Stimulated activated CD4-positive, alpha-beta T cell treated with anti-CD3 and anti-CD28 coated beads, Interleukin-2, amount 100 ng/mL, for 24 hours (primary cell): ENCODE measurements at regions not wholly inside any gene's neighbourhood (a gene's known extent, or its start where the extent isn't known, plus 50 kb on each side); places are given as distances from the start of the nearest gene placed in this dataset.
A peak's percentile ranks its signal among the peaks of the same experiment; 100 is the strongest.
"Not testable (repeated sequence)": the region's sequence is repeated elsewhere in the genome, so short reads cannot be mapped to it uniquely, and the experiment has no call there.

Source experiments
- DNase-seq, 2 donors: peaks; one replicate each; pipeline ENCODE4 v3.0.0-alpha.2; 2020

DNA sequence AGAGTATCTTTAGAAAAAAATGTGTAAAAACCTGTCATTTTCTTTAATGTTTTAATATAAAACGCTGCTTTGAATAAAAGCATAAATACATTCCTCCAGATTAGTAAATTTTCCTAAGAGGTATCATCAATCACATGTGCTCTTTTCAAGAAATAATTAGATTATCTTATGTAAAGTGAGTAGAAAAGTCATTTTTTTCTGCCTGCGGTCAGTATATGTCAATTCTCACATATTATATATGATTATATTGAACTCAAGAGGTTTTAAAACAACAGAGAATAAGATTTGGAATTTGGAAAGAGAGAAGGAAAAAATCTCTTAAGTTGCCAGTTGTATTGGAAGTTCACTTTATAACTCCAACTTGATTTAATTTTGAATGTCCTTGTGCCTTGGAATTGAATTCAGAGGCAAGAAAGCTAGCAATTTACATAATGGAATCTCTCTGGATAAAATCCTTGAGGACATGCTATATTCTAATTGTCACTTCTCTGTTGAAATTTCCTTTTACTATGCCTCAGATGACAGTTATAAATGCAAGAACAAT lies 740.1 kb upstream of the SPRY2 start:
- DNase-seq = no peak

DNA sequence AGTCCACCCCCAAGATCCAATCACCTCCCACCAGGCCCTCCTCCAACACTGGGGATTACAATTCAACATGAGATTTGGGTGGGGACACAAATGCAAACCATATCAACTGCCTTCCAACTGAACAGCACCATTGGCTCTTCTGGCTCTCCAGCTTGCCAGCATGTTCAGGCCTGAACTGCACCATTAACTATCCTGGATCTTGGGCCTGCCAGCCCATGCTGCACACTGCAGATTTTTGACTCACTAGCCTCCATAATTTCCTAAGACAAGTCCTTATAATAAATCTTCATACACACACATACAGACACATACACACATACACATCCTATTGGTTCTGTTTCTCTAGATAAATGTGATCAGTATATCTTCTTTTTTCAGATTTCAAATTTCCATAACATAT lies 737.1 kb upstream of the SPRY2 start:
- DNase-seq = no peak

DNA sequence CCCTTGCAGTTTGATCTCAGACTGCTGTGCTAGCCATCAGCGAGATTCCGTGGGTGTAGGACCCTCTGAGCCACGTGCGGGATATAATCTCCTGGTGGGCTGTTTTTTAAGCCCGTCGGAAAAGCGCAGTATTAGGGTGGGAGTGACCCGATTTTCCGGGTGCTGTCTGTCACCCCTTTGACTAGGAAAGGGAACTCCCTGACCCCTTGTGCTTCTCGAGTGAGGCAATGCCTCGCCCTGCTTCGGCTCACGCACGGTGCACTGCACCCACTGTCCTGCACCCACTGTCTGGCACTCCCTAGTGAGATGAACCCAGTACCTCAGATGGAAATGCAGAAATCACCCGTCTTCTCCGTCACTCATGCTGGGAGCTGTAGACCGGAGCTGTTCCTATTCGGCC lies 728.9 kb upstream of the SPRY2 start:
- not testable (repeated sequence) for DNase-seq

DNA sequence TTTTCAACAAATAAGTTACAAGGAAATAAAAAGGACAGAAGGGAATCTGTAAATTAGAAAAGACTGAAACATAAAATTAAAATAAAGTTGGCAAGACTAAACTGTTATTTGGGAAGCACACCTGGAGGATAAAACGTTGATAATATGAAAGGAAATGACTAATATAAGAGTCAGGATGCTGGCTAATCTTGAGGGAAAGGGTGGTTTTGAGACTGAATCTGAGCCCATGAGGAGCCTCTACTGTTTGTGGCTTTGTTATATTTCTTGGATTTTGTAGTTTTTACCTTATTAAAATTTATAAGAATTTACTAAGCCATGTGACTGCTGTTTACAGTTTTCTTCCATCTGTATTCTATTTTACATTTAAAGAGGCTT lies 718.0 kb upstream of the SPRY2 start:
- DNase-seq = no peak

DNA sequence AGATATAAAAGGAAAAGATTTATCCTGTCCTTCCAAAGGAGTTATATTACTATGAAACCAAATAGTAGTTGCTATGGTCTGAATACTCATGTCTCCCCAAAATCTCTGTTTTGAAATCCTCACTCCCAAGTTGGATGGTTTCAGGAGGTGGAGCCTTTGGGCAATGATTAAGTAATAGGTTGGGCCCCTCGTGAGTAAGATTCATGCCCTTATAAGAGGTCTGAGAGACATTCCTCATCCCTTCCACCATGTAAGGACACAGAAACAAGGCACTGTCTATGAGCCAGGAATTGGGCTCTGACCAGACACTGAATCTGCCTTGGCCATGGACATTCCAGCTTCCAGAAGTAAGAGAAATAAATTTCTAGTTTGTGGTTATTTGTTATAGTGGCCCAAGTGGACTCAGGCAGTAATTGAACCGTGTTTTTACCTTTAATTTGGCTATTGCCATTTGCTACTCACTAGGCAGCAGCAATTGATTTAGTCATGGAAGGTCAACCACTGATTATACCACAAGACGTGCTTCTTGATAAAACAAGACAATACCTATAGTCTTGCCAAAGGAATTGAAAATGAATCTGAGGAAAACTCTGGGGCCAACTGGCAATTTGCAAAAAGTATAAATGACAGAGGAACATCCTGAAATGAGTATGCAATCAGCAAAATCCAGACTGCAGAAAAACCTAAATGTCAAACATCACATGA lies 717.4 kb upstream of the SPRY2 start:
- DNase-seq = no peak

DNA sequence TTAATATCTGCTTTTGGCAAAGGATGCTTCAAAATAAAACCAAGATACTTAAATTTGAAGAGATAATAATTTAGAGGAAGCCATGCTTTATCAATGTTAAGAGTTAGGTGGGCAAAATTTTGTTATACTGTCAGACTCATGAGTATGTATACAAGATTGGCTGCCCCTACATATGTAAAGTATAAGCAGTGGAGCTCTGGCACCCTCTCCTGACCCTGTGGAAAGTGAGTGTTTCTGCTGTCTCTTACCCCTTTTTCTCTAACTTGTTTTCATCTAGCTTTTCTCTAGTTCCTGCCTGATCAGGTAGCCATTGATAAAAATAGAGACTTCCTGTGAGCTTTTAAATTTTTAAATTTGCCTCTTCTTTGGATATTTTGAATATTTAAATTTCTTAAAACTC lies 710.9 kb upstream of the SPRY2 start:
- no peak for DNase-seq

DNA sequence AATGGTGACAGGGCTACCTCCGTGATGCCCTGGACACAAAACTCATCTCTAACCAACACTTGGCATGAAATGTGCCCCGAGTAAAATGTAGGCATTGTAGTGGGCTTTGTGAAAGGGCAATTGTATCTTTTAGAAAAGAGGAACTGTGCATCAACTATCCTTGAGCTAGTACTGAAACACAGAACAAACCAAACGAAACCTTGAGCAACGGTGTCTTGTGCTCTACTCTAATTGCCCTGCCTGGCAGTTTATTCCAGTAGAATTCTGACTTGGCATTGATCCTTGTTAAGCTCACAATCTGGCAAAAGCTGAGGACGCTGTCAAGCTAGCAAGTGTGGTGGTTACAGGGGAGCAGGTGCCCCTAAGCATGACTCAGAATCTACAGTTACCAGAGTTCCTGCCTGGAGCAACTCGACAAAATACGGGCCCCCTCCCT lies 707.1 kb upstream of the SPRY2 start:
- DNase-seq = no peak

DNA sequence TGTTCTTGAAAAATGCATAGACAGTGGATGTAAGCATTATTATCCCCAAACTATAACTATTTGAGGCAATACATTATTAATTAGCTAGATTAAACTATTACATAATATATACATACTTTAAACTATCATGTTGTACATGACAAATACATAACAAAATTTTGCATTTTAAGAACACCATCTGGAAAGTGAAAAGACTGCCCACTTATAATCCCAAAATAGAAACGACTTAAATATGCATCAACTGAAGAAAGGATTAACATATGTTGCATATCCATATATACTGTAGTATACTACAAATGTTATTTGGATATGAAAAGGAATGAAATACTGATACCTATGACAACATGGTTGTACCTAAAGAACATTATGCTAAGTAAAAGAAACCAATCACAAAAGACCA lies 700.8 kb upstream of the SPRY2 start:
- no peak for DNase-seq

DNA sequence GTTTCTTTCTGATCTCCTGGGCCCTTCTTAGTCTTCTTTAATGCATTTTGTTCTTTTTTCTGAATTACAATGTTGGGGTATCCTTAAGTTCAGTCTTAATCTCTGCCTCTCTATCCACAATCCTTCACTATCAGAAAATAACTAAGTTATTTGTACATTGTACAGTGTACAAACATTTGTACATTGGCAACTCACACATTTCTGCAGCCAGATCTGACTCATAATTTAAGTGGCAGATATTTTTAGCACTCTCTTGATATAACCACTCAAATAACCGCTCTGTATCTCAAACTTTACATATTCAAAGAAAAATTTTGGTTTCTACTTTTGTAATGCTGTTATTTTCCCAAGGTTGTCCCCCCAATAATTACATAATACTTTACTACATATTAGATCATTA lies 691.1 kb upstream of the SPRY2 start:
- DNase-seq = no peak

DNA sequence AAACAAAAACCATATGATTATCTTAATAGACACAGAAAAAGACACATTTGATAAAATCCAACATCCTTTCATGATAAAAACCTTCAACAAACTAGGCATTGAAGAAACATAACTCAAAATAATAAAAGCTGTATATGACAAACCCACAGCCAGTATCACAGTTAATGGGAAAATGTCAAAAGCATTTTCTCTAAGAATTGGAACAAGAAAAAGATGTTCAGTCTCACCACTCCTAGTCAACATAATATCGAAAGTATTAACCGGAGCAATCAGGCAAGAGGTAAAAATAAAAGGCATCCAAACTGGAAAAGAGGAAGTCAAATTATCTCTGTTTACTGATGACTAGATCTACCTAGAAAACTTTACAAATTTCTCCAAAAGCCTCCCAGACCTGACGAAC lies 684.2 kb upstream of the SPRY2 start:
- DNase-seq = no peak

DNA sequence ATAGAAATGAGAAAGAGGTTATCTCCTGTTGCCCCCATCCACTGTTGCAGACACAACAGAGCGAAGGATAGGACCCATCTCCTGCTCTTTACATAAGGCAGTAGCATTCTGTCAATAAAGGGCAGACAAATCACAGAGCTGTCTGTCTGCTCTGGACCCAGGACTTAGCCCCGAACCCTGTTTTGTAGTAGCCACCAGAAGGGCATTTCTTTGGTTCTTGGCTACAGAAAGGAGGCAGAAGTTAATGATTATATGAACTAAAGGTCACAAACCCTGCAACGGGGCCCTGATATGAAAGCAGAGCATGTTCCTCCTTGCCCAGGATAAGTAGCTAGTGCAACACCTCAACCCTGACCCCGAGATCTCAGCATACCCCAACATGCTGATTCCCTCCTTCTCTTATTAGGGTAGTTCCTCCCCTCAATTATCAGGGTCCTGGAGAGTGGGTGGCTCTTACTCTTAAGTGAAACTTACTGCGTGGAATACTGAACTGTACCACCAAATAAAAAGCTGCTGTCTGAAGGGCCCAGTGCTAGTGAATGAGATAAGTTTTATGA lies 680.4 kb upstream of the SPRY2 start:
- no peak for DNase-seq

DNA sequence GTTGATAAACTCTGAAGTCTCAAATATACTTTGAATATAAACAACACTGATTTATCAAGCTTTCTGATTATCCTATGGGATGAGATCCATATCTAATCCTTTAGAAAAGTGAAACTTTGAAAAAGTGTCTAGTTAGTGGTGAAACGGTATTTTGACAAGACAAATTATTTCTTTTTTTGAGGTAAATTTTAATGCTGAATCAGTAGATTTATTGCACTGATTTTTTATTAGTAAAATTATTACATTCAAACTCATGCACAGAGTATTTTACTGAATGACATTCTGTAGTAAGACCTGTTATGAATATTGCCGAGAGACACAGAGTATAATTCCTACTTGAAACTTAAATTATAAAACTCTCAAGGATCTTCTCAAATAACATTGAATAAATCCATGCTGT lies 679.1 kb upstream of the SPRY2 start:
- no peak for DNase-seq

DNA sequence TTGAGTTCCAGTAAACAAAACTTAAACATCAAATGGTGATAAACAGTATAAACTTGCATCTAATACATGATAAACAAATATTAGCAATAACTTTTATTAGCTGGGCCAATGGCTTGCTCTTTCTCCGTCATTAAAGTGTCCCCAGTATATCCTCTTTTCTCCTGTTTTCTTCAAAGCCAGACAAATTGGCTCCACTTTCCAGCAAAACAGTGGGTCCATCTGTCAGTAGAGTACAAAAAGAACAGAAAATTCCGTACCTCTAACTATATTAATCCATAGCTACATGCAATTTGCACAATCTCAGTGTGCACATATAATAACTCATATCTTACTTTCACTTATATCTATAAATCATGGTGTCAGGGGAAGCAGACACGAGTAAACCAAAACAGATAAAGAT lies 678.0 kb upstream of the SPRY2 start:
- DNase-seq = no peak

DNA sequence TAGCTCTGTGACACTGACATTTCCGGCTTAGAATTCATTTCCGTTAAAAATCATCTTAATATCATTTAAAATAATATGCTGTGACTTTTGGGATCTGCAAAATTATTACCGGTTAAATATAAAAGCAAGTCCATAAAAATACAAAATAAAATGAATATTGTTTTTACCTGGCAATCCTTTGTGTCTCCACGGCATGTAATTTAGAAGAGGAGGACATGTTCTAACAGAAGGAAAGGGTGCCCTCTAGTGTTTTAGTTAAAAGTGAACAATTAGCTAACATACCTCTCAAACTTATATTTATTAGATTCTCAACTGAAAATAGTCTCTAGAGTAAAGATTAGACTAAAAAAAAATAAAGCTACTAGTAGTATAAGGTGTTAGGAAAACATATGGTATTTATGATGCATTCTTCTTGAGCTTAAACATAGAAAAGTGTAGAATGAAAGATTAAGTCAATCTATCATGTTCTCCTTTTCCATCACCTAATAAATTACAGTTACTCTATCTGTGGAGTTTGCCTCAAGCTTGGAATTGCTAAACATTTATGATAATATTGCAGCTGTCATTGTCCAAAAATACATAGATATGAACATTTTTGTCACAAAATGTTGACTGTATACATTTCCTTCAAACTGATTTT lies 676.7 kb upstream of the SPRY2 start:
- DNase-seq = no peak

DNA sequence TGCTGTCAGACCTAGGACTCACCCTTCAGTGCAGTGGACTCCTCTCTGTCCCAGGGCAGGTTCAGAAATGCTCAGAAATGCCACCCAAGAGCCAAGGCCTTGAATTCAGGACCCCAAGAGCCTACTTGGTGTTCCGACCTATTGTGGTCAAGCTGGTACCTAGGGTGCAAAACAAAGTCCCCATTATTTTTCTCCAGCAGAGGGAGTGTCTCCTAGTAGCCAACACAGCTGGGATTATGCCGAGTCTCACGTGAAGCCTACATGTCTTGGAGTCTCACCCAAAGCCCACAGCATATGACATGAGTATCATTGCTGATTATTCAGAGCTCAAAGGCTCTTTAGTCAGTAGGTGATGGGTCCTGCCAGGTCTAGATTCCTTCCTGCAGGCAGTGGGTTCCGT lies 671.1 kb upstream of the SPRY2 start:
- no peak for DNase-seq

DNA sequence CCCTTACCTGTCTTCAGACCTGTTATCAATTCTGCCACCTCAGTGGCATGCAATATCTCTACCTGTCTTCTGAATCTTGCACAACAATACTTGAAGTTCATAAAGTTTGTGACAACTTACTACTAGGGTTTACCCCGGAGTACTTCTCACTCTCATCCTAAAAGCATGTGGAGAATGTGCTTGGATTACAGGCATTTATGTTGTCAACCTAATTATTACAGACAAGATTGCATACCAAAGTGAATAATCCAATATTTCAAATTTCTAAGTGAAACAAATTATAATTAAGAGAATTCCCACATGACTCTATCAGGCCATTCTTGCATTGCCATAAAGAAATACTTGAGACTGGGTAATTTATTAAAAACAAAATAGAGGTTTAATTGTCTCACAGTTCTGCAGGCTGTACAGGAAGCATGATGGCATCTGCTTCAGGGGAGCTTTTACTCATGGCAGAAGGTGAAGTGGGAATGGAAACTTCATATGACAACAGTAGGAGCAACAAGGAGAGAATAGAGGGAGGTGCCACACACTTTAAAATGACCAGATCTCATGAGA lies 661.0 kb upstream of the SPRY2 start:
- no peak for DNase-seq

DNA sequence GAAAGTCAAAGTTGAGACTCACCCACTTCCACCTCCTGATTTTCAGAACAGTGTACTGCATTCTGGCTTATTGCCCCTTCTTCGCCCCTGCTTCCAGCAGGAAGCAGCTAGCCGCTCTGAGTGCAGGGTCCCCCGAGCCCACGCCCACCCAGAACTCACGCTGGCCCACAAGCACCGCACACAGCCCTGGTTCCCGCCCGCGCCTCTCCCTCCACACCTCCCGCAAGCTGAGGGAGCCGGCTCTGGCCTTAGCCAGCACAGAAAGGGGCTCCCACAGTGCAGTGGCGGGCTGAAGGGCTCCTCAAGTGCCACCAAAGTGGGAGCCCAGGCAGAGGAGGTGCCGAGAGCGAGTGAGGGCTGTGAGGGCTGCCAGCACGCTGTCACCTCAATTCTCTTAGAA lies 657.7 kb upstream of the SPRY2 start:
- not testable (repeated sequence) for DNase-seq

DNA sequence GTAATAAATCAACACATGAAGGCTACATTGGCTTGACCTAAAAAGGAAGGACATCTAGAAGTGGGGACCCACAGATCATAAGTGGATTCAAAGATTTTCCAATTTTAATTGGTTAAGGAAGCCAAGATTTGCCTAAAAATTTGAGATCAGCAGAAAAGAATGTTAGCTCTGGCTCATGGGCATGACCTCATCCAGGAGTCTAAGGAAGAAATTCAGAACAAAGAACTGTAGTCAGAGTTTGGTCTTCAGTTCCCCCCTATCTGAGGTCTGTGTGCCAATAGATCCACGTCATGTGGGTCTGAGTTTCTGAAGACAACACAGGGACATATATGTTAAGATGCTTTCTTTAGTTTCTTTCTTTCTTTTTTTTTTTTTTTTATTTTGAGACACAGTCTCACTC lies 648.8 kb upstream of the SPRY2 start:
- no peak for DNase-seq

DNA sequence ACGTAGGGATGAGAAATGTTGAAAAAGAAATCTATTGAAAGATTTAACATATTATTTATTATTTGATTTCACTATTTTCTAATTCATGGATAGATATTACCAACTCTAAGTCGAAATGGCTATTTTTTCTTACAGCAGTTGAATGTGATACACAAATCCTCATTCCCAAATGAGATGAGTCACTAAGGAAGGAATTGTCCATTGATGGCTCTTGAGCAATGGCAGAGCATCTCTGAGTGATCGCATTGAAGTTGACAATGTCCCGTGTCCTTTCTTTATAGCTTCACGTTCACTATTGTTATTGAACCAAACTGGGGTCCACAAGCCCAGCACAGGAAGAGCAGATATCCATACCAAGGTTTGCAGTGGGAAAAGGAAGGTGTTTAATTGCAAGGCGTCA lies 648.3 kb upstream of the SPRY2 start:
- DNase-seq = no peak

DNA sequence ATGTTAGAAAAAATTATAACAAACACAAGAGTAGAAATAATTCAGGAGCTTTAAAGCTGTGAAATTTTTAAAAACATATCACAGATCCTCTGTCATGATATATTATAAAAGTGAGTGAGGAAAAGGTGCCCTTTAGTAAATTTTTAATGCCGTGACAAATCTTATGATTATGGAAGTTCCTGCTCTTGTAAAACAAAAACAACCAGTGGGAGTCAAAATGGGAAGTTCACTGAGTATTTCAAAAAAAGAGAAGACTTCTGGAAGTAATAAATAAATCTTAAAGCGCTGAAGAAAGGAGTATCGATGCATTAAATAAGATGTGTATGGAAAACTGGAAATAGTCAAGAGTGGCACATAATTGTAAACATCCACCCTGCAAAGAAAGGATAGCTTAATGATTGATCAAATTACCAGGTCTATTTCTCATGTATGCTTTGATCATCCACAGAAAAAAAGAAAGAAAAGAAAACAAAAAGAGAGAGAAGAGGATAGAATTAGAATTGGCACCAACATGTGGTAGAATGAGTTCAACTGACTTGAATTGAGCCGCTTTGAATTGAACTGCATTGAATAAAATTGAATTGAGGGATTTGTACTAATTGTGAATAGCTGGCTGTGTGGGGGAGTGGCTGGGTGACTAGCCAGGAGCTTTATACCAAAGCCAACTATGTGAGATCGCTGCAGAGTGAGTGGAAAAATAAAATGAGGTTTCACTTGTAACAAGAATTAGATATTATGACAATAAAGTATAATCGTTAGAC lies 647.6 kb upstream of the SPRY2 start:
- no peak for DNase-seq

DNA sequence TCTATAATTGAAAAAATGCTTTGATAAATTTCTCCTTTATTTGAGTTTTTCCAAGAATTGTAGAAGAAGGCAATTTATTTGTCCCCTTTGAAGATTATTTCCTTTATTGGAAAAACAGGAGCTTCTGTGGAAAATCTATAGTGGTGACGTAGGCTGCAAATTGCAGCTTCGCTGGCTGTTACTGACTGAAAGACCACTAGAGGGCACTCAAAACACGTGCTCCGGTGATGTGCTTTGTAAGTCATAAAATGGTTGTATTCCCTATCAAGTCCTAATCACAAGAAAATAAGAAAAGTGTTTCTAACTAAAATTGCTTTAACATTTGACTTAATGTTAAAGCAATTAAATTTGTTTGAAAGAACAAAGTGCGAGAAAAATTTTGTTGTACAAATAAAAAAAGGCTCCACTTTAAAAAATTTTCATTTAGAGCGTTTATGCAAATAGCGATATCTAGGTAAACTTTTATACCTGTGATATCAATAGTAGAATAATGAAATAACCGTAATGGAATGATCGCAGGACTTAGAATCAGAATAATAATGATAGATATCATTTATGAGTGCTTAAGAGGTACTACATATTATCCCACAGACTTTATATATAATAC lies 638.2 kb upstream of the SPRY2 start:
- DNase-seq = peak in 1 of 2 donors; percentile 8

DNA sequence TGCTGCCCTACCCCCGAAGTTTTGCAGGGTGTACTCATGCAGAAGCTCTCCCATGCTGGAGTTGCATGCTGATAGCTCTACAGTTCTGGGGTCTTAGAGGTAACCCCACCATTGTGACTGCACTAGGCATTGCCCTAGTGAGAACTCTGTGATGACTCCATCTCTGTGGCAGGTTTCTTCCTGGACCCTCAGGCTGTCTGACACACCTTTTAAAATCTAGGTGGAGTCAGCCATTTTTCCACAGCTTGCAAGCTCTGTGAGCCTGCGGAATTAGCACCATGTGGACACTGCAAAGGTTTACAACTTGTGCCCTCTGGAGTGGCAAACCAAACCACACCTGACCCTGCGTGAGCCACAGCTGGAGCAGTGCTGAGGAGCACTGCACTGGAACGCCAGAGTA lies 636.2 kb upstream of the SPRY2 start:
- DNase-seq = no peak

DNA sequence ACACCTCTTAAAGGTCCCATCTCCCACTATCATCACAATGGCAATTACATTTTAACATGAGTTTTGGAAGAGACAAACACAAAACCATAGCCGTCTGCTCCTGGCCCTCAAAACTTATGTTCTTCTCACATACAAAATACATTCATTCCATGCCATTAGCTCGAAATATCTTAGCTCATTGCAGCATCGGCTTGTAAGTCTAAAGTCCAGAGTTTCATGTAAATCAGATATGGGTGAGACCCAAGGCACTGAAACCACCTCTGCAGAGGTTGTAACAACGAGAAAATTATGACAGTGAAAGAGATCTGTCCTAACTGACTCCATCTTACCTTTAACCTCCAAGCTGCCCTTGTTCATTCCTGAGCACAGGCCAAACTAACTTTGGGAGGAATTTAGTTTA lies 635.0 kb upstream of the SPRY2 start:
- DNase-seq = no peak
